HG03095 (cell line): ENCODE measurements at regions not wholly inside any gene's neighbourhood (a gene's known extent, or its start where the extent isn't known, plus 50 kb on each side); places are given as distances from the start of the nearest gene placed in this dataset.

ENCODE experiments used
- ATAC-seq: cut with Tn5 transposase; IDR thresholded peaks from one replicate; pipeline ENCODE4 v1.9.1; 2021; ENCODE audit warnings: moderate library complexity; ENCODE audit not compliant: unreplicated experiment

DNA sequence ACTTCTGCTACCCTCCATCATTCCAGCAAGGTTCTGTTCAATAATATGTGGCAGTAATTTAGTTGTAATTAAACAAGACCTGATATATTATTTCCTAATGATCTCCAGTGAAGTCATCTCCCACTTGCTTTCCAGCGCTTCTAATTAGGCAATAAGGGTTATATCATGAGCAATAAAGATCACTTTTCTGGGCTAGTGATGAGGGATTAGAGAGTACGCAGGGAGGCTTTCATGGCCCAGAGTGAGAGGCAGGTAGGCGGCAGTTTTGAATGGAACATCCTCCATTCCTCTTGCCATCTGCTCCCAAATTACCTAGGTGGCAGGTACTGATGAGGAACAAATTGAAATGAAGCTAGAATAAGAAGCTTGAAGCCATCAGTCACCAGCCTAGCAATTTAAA lies 358.1 kb upstream of the SYT4 start:
- ATAC-seq: no peak

DNA sequence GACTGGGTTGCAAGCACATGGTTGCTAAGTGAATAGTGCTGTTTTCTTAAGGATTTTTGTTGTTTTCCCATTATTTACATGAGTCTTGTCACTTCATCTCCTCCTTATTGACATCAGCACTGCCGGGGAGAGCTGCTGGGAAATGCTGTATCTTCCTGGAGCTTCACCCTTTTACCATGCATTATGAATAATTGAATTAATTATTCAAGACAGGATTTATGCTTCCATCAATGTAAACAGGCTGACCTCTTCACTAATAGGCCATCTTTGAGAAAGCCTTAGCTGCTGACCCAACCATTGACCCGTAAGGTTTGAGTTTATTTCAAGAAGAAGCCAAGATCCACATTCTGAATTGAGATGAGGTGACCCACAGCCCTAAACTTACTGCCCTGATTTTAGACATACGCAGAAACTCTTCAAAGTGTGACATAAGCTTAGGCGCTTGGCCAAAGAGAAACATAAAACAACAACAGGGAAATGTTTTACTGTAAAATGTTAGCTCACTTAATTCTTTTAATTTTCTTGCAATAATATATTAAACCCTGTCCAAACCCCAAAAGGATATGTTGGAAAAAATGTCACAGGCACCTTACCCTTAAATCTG lies 365.5 kb upstream of the SYT4 start:
- ATAC-seq: no peak

DNA sequence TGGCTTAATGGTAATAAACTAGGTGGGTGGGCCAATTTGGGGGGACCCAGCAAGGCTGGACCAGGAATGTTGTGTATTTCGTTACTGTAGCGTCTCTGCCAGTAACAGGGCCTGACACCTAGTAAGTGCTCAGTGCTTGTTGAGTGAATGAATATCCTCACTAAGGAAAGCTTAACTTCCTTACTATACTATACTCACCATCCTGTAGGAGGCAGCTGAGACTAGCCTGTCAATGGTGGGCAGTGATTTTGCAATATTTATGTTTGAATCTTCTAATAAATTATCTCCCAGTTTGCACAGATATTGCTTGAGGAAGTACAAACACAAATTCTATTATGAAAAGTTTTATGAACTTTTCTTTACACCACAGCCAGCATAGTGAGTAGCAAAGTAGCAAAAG lies 370.7 kb upstream of the SYT4 start:
- no peak for ATAC-seq

DNA sequence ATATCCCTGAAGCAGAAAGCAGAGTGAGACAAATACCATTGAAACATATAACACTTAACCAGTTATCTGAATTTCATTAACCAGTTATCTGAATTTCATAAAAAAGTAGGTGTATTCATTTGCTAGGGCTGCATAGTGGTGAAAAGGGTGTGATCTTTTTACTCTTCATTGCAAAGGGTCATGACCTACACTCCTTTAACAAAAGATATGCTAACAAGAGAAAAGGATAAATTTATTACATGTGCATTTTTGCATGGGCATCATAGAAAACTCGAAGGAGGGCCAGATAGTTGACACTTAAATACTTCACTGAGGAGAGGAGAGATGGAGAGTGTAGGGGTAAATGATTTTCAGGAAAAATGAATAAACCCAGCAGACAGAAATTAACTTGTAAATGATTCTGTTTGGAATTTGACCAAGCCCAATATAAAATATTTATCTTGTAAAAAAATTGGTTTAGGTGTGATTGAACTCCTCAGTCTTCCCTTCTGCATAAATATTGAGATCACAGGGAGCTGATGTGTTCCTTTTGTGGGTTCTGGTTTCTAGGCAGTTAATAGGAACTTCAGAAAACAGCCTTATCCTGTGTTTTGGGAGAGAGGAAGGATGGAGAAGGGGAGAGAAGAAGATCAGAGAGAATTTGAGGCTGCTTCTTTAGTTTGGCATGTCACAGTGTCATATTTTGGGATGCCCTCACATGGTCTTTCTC lies 372.5 kb upstream of the SYT4 start:
- ATAC-seq: no peak

DNA sequence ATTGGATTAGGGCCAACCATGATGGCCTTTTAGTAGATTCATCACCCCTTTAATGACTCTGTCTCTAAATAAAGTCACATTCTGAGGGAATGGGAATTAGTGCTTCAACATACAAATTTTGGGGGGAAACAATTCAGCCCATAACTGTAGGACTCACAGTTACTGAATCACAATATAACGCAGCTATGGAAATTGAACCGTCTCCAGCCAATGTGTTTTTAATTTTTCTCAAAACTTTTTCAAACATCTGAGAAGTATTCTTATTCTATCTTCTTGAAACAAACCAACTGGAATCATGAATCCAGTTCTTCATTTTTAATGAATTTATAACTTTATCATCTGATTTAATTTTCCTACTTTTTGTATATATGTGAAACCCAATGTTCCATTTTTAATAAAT lies 373.1 kb upstream of the SYT4 start:
- no peak for ATAC-seq

DNA sequence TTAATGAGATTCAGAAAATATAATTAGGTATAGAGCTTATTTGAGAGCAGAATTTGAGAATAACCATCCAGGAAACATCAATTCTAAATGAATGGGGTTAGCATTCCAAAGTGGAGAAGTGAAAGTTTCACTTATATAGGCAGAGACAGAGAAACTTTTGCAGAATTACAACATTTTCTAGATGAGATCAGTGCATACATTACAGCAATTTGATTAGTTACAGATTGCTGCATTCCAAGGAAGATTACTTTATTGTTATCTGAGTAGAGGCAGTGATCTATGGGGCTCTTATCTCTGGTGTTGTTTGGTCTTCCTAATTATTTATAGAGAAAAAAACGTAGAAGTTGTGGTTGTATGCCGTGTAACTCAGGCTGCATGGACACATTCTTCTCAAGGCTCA lies 373.8 kb upstream of the SYT4 start:
- no peak for ATAC-seq

DNA sequence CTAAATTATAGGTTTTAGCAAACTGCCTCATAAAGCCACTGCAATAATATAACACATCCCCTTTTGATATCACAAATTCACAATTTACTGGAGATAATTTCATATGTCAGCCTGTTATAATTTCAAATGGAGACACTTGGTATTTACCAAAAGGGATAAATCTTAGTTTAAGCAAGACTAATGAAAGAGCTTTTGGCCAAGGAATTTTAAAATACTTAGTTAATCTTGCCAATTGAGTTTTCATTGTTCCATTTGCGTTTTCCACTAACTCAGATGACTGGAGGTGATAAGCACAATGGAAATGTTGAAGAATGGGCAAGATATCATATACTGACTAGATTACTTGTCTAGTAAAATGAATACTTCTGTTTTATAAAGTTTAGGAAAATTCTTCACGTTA lies 379.3 kb upstream of the SYT4 start:
- no peak for ATAC-seq

DNA sequence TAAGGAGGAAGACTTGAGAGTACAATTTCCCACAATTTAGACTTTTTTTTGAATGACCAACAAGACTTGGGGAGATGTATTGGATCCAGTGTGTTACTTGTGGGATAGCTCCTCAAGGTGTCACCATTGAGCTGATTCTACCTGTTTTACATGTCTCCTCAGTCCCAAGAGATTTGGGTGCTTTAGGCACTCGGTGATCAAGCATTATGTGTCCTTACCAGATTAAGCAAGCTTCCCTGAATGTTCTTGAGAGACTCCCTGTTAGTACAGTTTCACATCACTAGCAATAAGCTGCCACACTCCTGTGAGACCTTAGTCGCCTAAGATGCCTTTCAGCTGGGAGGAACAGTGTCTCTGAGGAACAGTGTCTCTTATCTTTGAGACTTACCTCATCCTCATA lies 384.3 kb upstream of the SYT4 start:
- peak; percentile 69 for ATAC-seq

DNA sequence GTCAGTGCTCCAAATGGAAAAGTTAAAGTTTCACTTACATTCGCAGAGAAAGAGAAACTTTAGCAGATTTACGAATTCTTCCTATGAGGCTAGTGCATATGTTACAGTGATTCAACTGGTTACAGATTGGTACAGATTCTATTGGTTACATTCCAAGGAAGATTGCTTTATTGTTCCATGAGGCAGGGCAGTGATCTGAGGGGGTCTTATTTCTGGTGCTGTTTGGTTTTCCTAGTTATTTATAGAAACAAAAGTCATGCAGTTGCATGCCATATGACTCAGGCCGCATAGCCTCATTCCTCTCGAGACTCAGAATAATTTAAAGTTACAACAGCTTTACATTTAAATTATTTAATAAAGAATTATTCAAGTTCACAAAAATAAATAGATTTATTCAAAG lies 385.4 kb upstream of the SYT4 start:
- no peak for ATAC-seq

DNA sequence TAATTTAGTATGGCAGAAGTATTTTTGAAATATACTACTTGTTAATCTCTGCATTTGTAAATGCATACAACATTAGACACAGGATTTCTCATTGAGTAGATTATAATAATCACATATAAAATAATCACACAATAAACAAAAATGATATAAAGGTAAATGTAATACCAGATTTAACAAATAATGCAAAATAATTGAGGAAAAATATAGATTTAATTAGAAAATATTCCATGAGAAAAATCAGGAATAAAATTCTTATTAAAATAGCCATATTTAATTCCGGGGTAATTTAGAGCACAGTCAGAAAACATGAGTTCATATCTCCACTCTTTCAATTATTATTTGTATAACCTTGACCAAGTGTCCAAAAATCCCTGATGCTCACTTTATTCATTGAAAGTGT lies 385.9 kb upstream of the SYT4 start:
- ATAC-seq: no peak

DNA sequence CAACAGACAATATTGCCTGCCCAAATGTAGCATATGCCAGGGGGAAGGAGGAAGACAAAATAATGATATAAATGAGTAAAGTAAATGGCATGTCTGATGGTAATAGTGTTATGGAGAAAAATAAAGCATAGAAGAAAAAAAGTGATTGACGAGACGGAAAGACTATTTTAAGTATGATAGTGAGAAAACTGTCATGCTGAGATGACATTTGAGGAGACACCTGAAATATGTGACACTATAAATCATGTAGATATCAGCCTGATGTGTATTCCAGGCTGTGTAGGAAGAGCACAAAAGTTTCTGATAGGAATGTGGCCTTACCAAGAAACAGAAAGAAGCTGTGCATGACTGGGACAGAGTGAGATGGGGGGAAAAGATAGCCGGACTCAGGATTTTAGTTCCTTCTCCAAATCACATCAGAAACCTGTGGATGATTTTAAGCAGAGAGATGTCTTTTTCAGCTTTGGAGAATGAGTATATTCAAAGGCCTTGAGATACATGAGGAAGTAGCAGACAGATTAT lies 387.3 kb upstream of the SYT4 start:
- no peak for ATAC-seq

DNA sequence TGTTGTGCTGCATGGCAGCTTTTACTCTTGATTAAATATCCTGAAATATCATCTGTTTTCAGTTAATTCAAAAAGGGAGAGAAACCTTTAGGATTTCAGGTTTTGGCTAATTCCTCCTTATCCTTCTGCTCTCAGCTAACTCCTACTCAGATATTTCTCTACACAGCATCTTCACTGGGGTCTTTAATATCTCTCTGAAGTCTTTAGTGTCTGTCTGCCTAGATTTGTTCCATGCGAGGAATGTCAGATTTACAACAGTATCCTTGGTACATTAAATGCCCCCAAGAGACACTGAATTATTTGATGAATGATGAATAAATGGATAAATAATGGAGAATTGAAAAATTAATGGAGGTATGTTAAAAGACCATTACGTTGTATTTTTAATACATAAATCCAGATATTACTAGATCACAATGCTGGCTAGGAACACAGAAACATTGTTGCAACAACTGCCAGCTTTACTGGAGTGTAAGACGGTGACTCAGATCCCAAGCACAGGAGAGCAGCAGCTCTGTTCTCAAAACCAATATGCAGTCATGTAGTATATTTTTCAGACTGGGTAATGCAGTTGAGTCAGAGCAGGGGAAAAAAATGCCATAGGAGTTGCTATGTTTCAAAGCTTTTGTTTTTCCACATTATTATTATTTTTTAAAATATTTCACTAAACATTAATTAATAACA lies 388.0 kb upstream of the SYT4 start:
- ATAC-seq: no peak

DNA sequence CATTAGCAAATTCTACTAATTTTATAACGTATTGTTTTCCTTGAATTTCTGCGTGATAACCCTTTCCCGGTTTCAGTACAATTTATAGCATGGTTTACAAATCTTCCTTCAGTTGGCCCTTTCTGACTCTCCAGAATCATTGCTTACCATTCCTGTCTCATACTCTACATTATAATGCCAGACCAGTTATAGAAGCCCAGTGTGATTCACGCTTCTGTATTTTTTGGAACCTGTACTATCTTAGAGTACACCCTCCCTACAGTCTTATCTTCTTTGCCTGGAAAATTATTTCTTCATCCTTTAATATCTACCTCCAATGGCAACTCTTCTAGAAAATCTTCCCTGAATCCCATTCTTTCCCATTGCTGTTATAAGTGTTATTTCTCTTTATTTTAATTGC lies 391.6 kb upstream of the SYT4 start:
- ATAC-seq: no peak

DNA sequence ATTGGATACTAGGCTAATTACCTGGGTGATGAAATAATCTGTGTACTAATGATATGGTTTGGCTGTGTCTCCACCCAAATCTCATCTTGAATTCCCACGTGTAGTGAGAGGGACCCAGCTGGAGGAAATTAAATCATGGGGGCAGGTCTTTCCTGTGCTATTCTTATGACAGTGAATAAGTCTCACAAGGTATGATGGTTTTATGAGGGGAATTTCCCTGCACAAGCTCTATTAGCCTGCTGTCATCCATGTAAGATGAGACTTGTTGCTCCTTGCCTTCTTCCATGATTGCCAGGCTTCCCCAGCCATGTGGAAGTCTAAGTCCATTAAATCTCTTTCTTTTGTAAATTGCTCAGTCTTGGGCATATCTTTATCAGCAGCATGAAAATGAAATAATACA lies 394.1 kb upstream of the SYT4 start:
- ATAC-seq: no peak

DNA sequence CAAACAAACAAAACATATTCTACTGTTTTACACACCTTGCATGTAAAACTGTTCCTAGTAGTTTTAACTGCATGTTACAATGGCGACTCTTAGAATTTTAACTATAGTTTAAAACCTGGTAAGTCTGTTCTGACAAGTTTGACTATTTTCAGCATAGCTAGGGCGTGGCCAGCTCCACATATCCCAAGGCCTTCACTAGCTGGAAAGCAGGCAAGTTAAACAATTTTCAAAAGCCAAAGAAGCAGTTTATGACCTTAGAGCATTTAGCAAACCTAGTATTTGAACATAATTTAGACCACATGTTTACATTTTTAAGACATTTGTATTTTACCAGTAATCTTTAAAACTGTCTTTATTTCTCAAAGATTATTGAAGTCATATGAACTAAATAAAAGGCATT lies 402.8 kb upstream of the SYT4 start:
- ATAC-seq: no peak

DNA sequence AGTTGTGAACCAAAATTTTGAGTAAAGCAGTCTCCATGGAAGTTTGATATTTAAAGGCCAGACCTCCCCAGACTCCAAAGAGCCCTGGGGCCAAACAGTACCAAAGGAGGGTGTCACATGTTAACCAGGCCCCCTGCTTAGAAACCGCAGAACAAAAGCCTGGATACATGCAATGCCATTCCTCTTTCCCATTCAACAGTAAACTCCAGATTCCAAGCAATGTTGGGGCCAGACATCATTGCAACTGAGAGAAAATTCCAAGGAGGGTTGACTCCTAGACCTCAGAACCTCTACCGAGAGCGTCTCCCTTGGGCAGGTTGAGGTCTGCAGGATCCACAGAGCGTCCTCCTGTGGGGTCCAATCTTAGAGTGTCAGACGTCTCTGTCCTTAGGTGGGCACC lies 404.4 kb upstream of the SYT4 start:
- ATAC-seq: no peak

DNA sequence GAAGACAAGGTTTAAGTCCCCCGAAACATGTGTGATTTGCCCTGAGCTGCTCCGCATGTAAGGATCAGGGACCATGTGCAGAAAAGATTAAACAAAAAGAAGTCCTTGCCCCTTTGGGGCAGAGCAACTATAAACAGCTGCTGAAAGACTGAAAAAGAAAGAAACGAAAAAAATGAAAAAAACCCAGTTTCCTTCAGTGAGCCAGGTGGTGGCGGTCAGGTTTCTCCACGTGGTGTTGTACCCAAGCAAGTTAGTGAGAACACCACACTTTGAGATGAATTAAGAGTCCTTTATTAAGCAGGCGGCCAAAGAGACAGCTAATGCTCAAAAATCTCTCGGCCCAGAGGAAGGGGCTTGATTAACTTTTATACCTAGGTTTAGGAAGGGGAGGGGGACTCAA lies 404.9 kb upstream of the SYT4 start:
- no peak for ATAC-seq

DNA sequence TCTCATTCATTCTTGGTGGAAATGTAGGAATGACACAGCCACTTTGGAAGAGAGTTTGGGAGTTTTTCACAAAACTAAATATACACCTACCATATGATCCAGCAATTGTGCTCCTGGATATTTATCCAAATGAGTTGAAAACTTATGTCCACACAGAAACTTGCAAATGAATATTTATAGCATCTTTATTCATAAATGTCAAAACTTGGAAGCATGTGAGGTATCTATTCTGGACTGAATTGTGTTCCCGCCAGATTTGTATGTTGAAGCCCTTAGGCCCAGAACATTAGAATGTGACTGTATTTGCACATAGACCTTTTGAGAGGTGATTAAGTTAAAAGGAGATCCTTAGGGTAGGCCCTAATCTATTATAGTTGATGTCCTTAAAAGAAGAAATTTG lies 409.4 kb upstream of the SYT4 start:
- ATAC-seq: no peak

DNA sequence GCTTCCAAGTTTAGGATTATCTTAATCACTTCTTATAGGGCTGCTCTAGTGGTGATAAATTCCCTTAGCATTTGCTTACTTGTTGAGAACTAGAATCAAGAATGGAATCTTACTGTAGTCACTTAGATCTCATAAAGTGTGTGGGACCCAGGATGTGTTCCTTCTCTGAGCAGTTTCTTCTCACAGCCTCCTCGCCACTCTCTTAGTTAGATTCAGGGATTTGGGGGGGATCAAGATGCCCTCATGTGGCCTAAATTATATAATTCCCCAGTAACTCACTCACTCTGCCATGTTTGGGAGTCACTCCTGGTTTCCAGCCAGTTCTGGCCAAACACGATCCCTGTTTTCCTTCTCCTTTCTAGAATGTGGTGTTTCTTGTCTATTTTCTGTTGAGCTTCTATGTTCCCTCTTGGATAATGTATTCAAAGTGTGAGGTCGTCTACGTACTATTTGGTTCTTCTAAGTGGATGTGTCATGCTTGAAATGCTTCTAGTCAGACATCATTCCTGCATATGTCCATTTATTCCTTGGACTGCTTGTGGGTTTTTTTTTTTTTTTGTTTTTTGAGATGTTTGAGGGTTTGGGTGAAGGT lies 414.9 kb upstream of the SYT4 start:
- no peak for ATAC-seq

DNA sequence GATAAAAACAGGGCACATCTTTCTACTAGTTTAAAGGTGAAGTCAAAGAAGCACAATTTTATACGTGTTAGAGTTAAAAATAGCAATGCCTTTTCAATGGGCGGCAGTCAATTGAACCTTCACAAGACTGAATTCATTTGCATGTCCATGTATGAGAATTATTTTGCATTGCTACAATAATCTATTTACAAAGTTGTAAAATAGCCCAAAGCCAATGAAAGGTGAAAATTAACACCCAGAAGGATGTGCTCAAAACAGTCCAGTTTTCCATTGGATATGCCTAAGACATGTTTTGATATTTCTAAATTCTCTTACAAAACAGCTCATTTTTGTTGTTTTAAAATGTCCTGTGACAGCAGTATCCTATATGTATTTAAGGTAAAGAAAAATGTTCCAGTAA lies 425.1 kb upstream of the SYT4 start:
- ATAC-seq: no peak

DNA sequence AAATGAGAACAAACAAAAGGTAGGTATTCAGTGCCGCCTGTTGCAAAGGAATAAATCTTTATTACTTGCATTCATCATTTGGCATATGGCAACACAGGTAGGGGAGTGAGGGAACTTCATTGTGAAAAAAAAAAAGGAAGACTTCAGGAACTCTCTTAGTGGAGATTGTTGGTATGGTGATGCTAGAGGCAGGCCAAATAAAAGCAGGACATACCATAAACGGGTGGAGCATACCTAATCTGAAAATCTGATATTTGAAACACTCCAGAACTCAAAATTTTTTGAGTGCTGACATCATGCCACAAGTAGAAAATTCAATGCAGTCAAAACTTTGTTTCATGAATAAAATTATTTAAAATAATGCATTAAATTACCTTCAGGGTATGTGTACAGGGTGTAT lies 425.8 kb upstream of the SYT4 start:
- ATAC-seq: no peak

DNA sequence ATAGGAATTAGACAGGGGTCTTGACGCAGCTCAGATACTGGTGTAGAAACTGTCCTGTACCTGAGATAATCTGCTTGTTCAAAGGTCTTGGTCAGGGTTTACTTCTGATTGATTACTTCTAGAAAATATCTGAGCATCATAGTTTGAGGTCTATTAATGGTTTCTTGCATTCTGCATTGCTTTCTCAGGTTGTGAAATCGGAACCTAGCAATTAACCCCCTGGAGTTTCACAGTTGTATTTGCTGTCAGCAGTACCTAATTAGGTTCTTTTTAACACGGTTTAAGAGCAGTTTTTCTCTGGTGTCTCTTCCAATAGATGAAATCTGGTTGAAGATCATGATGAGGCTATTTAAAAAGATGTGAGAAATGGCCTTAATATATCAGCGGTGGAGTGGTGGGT lies 428.6 kb upstream of the SYT4 start:
- ATAC-seq: no peak
